LNCaP clone FGC (cell line): ENCODE measurements at regions not wholly inside any gene's neighbourhood (a gene's known extent, or its start where the extent isn't known, plus 50 kb on each side); places are given as distances from the start of the nearest gene placed in this dataset.

Experiments used
- DNase-seq: peaks from one replicate; pipeline ENCODE4 v3.0.0-alpha.2; 2011; ENCODE audit warnings: low read depth
- H3K4me3 ChIP-seq: 2 replicates; pipeline ENCODE4 v1.5.1; 2011; ENCODE audit warnings: mild to moderate bottlenecking, low read depth, low read length, control low read depth
- CTCF ChIP-seq: IDR thresholded peaks from 2 replicates; pipeline ENCODE4 v1.5.1; 2012; ENCODE audit warnings: mild to moderate bottlenecking; ENCODE audit not compliant: control insufficient read depth, insufficient read depth; ENCODE audit errors: extremely low read depth

- peak; percentile 15 for DNase-seq
- no peak overlapping the region for H3K4me3 ChIP-seq
- TF ChIP-seq CTCF = no peak
Measured at GRCh38 chr6:43849844-43850243, 79.8 kb downstream of the VEGFA start.

- DNase-seq = no peak
- no peak for TF ChIP-seq CTCF
- no peak overlapping the region for H3K4me3 ChIP-seq
Measured at GRCh38 chr6:43848671-43849391, 78.8 kb downstream of the VEGFA start.

- TF ChIP-seq CTCF = no peak
- peak; percentile 22 for DNase-seq
- H3K4me3 ChIP-seq = no peak overlapping the region
Measured at GRCh38 chr6:43847741-43848630, 78.0 kb downstream of the VEGFA start.

GRCh38 chr6:43846556-43846955 lies 76.5 kb downstream of the VEGFA start:
- no peak for TF ChIP-seq CTCF
- DNase-seq = peak; percentile 81
- H3K4me3 ChIP-seq = no peak overlapping the region

- DNase-seq = no peak
- H3K4me3 ChIP-seq = no peak overlapping the region
- TF ChIP-seq CTCF = no peak
Measured at GRCh38 chr6:43845646-43846045, 75.6 kb downstream of the VEGFA start.

GRCh38 chr6:43843669-43844171 lies 73.7 kb downstream of the VEGFA start:
- no peak overlapping the region for H3K4me3 ChIP-seq
- TF ChIP-seq CTCF = no peak
- DNase-seq = no peak
